ENCODE measurements at regions not wholly inside any gene's neighbourhood (a gene's known extent, or its start where the extent isn't known, plus 50 kb on each side); places are given as distances from the start of the nearest gene placed in this dataset.

- DNase-seq = no peak
Observed at GRCh38 chr10:3723766-3724165, 61.2 kb downstream of the KLF6 start.

- no peak for DNase-seq
Observed at GRCh38 chr10:3720228-3721019, 64.6 kb downstream of the KLF6 start.

- DNase-seq = no peak
Observed at GRCh38 chr10:3719024-3719843, 65.8 kb downstream of the KLF6 start.

GRCh38 chr10:3716093-3716492 lies 68.9 kb downstream of the KLF6 start:
- no peak for DNase-seq

- no peak for DNase-seq
Observed at GRCh38 chr10:3714967-3715366, 70.0 kb downstream of the KLF6 start.

GRCh38 chr10:3714531-3714930 lies 70.5 kb downstream of the KLF6 start:
- DNase-seq = no peak

GRCh38 chr10:3712707-3713106 lies 72.3 kb downstream of the KLF6 start:
- no peak for DNase-seq

GRCh38 chr10:3711918-3712317 lies 73.1 kb downstream of the KLF6 start:
- no peak for DNase-seq

- DNase-seq = no peak
Observed at GRCh38 chr10:3710764-3711163, 74.2 kb downstream of the KLF6 start.

- no peak for DNase-seq
Observed at GRCh38 chr10:3709456-3710060, 75.5 kb downstream of the KLF6 start.

GRCh38 chr10:3708852-3709251 lies 76.2 kb downstream of the KLF6 start:
- no peak for DNase-seq

- DNase-seq = no peak
Observed at GRCh38 chr10:3704565-3705325, 80.3 kb downstream of the KLF6 start.

- no peak for DNase-seq
Observed at GRCh38 chr10:3702569-3702968, 82.4 kb downstream of the KLF6 start.

GRCh38 chr10:3702056-3702546 lies 82.9 kb downstream of the KLF6 start:
- no peak for DNase-seq

- DNase-seq = no peak
Observed at GRCh38 chr10:3701491-3701890, 83.5 kb downstream of the KLF6 start.

- DNase-seq = no peak
Observed at GRCh38 chr10:3700531-3701076, 84.4 kb downstream of the KLF6 start.

- DNase-seq = no peak
Observed at GRCh38 chr10:3699916-3700315, 85.1 kb downstream of the KLF6 start.

GRCh38 chr10:3698312-3698711 lies 86.7 kb downstream of the KLF6 start:
- no peak for DNase-seq

- no peak for DNase-seq
Observed at GRCh38 chr10:3693698-3694080, 91.3 kb downstream of the KLF6 start.

- no peak for DNase-seq
Observed at GRCh38 chr10:3693022-3693697, 91.8 kb downstream of the KLF6 start.

GRCh38 chr10:3692387-3692999 lies 92.5 kb downstream of the KLF6 start:
- no peak for DNase-seq

GRCh38 chr10:3691482-3691881 lies 93.5 kb downstream of the KLF6 start:
- DNase-seq = no peak

Measured in NCI-H2107 (cell line).